HG03575 (cell line): ENCODE measurements at regions not wholly inside any gene's neighbourhood (a gene's known extent, or its start where the extent isn't known, plus 50 kb on each side); places are given as distances from the start of the nearest gene placed in this dataset.

Source experiments
- ATAC-seq: cut with Tn5 transposase; IDR thresholded peaks from one replicate; pipeline ENCODE4 v1.9.1; 2021; ENCODE audit not compliant: unreplicated experiment, insufficient number of reproducible peaks, low FRiP score; ENCODE audit errors: extremely low read depth

- ATAC-seq, result no peak
These were observed 1026.8 kb upstream of the EPHA7 start for GRCh38 chr6:94446120-94446519.

GRCh38 chr6:94443701-94444100 is 1024.3 kb upstream of the EPHA7 start:
- ATAC-seq, result no peak

GRCh38 chr6:94424692-94425091 is 1005.3 kb upstream of the EPHA7 start:
- ATAC-seq, result no peak

GRCh38 chr6:94417363-94417762 is 998.0 kb upstream of the EPHA7 start:
- ATAC-seq, result no peak

GRCh38 chr6:94414041-94414440 is 994.7 kb upstream of the EPHA7 start:
- ATAC-seq, result no peak

- ATAC-seq, result no peak
These were observed 982.0 kb upstream of the EPHA7 start for GRCh38 chr6:94401311-94401710.

GRCh38 chr6:94394822-94395221 is 975.5 kb upstream of the EPHA7 start:
- ATAC-seq, result no peak

- ATAC-seq, result no peak
These were observed 969.9 kb upstream of the EPHA7 start for GRCh38 chr6:94389218-94389617.

GRCh38 chr6:94377835-94378234 is 958.5 kb upstream of the EPHA7 start:
- no peak for ATAC-seq

GRCh38 chr6:94376876-94377275 is 957.5 kb upstream of the EPHA7 start:
- ATAC-seq, result no peak

- no peak for ATAC-seq
These were observed 952.9 kb upstream of the EPHA7 start for GRCh38 chr6:94372229-94372628.

GRCh38 chr6:94367316-94367715 is 948.0 kb upstream of the EPHA7 start:
- no peak for ATAC-seq

GRCh38 chr6:94362061-94362864 is 942.9 kb upstream of the EPHA7 start:
- no peak for ATAC-seq

GRCh38 chr6:94361304-94362060 is 942.1 kb upstream of the EPHA7 start:
- no peak for ATAC-seq

GRCh38 chr6:94357381-94357980 is 938.1 kb upstream of the EPHA7 start:
- ATAC-seq, result no peak

GRCh38 chr6:94350833-94351232 is 931.5 kb upstream of the EPHA7 start:
- no peak for ATAC-seq

- ATAC-seq, result no peak
These were observed 929.9 kb upstream of the EPHA7 start for GRCh38 chr6:94349227-94349626.

GRCh38 chr6:94344866-94345265 is 925.5 kb upstream of the EPHA7 start:
- no peak for ATAC-seq

GRCh38 chr6:94341173-94341572 is 921.8 kb upstream of the EPHA7 start:
- no peak for ATAC-seq

GRCh38 chr6:94323853-94324252 is 904.5 kb upstream of the EPHA7 start:
- ATAC-seq, result no peak
